ENCODE measurements at regions not wholly inside any gene's neighbourhood (a gene's known extent, or its start where the extent isn't known, plus 50 kb on each side); places are given as distances from the start of the nearest gene placed in this dataset.
A peak's percentile ranks its signal among the peaks of the same experiment; 100 is the strongest.
"Not testable (repeated sequence)": the region's sequence is repeated elsewhere in the genome, so short reads cannot be mapped to it uniquely, and the experiment has no call there.

DNA sequence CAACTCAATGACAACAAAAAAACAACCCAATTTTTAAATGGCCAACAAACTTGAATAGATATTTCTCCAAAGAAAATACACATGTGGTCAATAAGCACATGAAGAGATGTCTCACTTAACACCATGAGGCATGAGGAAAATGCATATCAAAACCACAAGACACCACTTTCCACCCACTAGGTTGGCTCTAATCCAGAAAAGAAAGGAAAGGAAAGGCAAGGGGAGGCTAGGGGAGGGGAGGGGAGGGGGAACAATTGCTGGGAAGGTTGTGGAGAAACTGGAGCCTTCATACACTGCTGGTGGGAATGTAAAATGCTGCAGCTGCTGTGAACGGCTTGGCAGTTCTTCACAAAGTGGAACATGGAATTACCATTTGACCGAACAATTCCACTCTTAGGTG is 854.3 kb downstream of the UQCRFS1 start:
- Histone ChIP-seq H3K23ac (ENCODE audit: low read length) (no peak overlapping the region), H3K79me2 (ENCODE audit: control insufficient read depth, insufficient read depth, low read length) (no peaks in the 10 kb centered on the region), H4K8ac (ENCODE audit: low read depth, low read length) (no peak overlapping the region), H3K56ac (ENCODE audit: low read length) (no peak overlapping the region), H3K4me2 (ENCODE audit: low read length) (no peak overlapping the region), H3K27ac (ENCODE audit: low read depth, low read length) (no peak overlapping the region), H3K4me3 (ENCODE audit: low read length) (no peak overlapping the region), H2BK5ac (ENCODE audit: low read length) (no peak overlapping the region), H3K79me1 (ENCODE audit: low read length) (no peaks in the 10 kb centered on the region), H2BK120ac (ENCODE audit: low read depth, low read length) (no peak overlapping the region), H3K36me3 (ENCODE audit: control insufficient read depth, insufficient read depth, low read length) (no peaks in the 10 kb centered on the region), H3K18ac (ENCODE audit: low read length) (no peak overlapping the region), H3K27me3 (ENCODE audit: insufficient read depth, low read length, poor library complexity) (no peaks in the 10 kb centered on the region), H3K4me1 (ENCODE audit: control insufficient read depth, low read depth, low read length) (no peaks in the 10 kb centered on the region), H3K4ac (ENCODE audit: low read depth, low read length) (no peak overlapping the region), H4K5ac (ENCODE audit: low read length) (no peak overlapping the region), H2BK15ac (replicated peaks; ENCODE audit: low read depth) (no peak overlapping the region), H2AK5ac (ENCODE audit: low read length) (no peak overlapping the region), H3K9ac (ENCODE audit: low read length) (no peak overlapping the region)
- DNase-seq: peak; percentile 30
- WGBS (ENCODE audit: extremely low coverage, insufficient coverage, low lambda C conversion rate): no CpG with 5 or more reads among the region's 2 CpGs

DNA sequence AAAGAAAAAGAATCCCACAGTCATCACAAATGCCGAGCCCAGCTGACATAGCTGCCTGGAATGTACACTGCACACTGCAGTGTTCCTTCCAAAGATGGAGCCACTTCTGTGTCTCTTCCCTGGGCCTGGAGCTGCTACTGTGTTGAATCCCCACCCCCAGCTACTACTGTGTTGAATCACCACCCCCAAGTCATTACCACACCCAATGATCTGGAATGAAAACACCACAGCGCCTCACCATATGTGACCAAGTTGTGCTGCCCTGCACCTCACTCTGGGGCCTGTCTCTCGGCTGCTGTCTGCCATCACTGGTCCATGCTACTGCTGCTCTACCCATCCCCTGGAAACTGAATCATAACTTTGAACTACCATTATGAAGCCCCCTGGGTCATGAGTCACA is 861.2 kb downstream of the UQCRFS1 start:
- H3K18ac ChIP-seq (ENCODE audit: low read length): no peak overlapping the region
- no peak for DNase-seq
- no peaks in the 10 kb centered on the region for H3K4me1 ChIP-seq (ENCODE audit: control insufficient read depth, low read depth, low read length)
- H3K9ac ChIP-seq (ENCODE audit: low read length): no peak overlapping the region
- no peak overlapping the region for H4K8ac ChIP-seq (ENCODE audit: low read depth, low read length)
- no peak overlapping the region for H2AK5ac ChIP-seq (ENCODE audit: low read length)
- H3K79me1 ChIP-seq (ENCODE audit: low read length): no peaks in the 10 kb centered on the region
- H4K5ac ChIP-seq (ENCODE audit: low read length): no peak overlapping the region
- H3K4me3 ChIP-seq (ENCODE audit: low read length): no peak overlapping the region
- WGBS (ENCODE audit: extremely low coverage, insufficient coverage, low lambda C conversion rate): no CpG with 5 or more reads among the region's 3 CpGs
- H3K79me2 ChIP-seq (ENCODE audit: control insufficient read depth, insufficient read depth, low read length): no peaks in the 10 kb centered on the region
- no peak overlapping the region for H3K56ac ChIP-seq (ENCODE audit: low read length)
- no peak overlapping the region for H2BK120ac ChIP-seq (ENCODE audit: low read depth, low read length)
- H2BK15ac ChIP-seq (replicated peaks; ENCODE audit: low read depth): no peak overlapping the region
- H2BK5ac ChIP-seq (ENCODE audit: low read length): no peak overlapping the region
- no peaks in the 10 kb centered on the region for H3K36me3 ChIP-seq (ENCODE audit: control insufficient read depth, insufficient read depth, low read length)
- H3K4ac ChIP-seq (ENCODE audit: low read depth, low read length): no peak overlapping the region
- no peak overlapping the region for H3K27ac ChIP-seq (ENCODE audit: low read depth, low read length)
- no peaks in the 10 kb centered on the region for H3K27me3 ChIP-seq (ENCODE audit: insufficient read depth, low read length, poor library complexity)
- no peak overlapping the region for H3K4me2 ChIP-seq (ENCODE audit: low read length)
- no peak overlapping the region for H3K23ac ChIP-seq (ENCODE audit: low read length)

DNA sequence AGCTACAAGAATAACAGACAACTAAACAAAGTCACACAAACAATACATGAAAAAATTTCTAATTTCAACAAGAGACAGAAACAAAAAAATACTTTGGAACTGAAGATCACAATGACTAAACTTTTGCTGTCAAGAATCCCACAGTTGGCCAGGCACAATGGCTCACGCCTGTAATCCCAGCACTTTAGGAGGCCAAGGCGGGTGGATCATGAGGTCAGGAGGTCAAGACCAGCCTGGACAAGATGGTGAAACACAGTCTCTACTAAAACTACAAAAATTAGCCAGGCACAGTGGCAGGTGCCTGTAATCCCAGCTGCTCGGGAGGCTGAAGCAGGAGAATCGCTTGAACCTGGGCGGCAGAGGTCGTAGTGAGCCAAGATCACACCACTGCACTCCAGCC is 861.6 kb downstream of the UQCRFS1 start:
- H4K8ac ChIP-seq (ENCODE audit: low read depth, low read length); H3K36me3 ChIP-seq (ENCODE audit: control insufficient read depth, insufficient read depth, low read length); H3K9ac ChIP-seq (ENCODE audit: low read length); H3K18ac ChIP-seq (ENCODE audit: low read length); H3K4me1 ChIP-seq (ENCODE audit: control insufficient read depth, low read depth, low read length); DNase-seq; H3K23ac ChIP-seq (ENCODE audit: low read length); H3K27me3 ChIP-seq (ENCODE audit: insufficient read depth, low read length, poor library complexity); H3K4me3 ChIP-seq (ENCODE audit: low read length); H3K4ac ChIP-seq (ENCODE audit: low read depth, low read length); H2BK15ac ChIP-seq (replicated peaks; ENCODE audit: low read depth); H2AK5ac ChIP-seq (ENCODE audit: low read length); H3K56ac ChIP-seq (ENCODE audit: low read length); H4K5ac ChIP-seq (ENCODE audit: low read length); H2BK5ac ChIP-seq (ENCODE audit: low read length); H3K79me2 ChIP-seq (ENCODE audit: control insufficient read depth, insufficient read depth, low read length); H3K27ac ChIP-seq (ENCODE audit: low read depth, low read length); H2BK120ac ChIP-seq (ENCODE audit: low read depth, low read length); H3K79me1 ChIP-seq (ENCODE audit: low read length); H3K4me2 ChIP-seq (ENCODE audit: low read length): not testable (repeated sequence)
- no CpG with 5 or more reads among the region's 6 CpGs for WGBS (ENCODE audit: extremely low coverage, insufficient coverage, low lambda C conversion rate)

DNA sequence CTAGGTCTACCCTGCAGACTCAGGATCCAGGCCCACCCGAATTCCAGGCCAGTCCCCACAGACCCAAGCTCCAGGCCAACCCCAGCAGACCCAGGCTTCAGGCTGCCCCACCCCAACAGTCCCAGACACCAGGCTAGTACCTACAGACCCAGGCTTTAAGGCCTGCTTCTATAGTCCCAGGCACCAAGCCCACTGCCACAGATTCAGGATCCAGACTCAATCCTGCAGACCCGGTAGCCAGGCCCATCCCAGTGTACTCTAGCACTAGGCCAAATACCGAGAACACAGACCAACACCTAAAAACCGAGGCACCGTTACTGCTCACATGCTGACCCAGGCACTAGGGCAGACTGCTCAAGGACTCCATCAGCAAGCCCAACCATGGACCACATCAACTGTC is 862.3 kb downstream of the UQCRFS1 start:
- Histone ChIP-seq H2BK5ac (ENCODE audit: low read length) (no peak overlapping the region), H3K27me3 (ENCODE audit: insufficient read depth, low read length, poor library complexity) (no peaks in the 10 kb centered on the region), H3K36me3 (ENCODE audit: control insufficient read depth, insufficient read depth, low read length) (no peaks in the 10 kb centered on the region), H2BK15ac (replicated peaks; ENCODE audit: low read depth) (no peak overlapping the region), H3K4me1 (ENCODE audit: control insufficient read depth, low read depth, low read length) (no peaks in the 10 kb centered on the region), H3K27ac (ENCODE audit: low read depth, low read length) (no peak overlapping the region), H3K79me2 (ENCODE audit: control insufficient read depth, insufficient read depth, low read length) (no peaks in the 10 kb centered on the region), H3K4me3 (ENCODE audit: low read length) (no peak overlapping the region), H3K18ac (ENCODE audit: low read length) (no peak overlapping the region), H4K5ac (ENCODE audit: low read length) (no peak overlapping the region), H2AK5ac (ENCODE audit: low read length) (no peak overlapping the region), H3K9ac (ENCODE audit: low read length) (no peak overlapping the region), H2BK120ac (ENCODE audit: low read depth, low read length) (no peak overlapping the region), H3K79me1 (ENCODE audit: low read length) (no peaks in the 10 kb centered on the region), H3K23ac (ENCODE audit: low read length) (no peak overlapping the region), H3K4me2 (ENCODE audit: low read length) (no peak overlapping the region), H3K4ac (ENCODE audit: low read depth, low read length) (no peak overlapping the region), H4K8ac (ENCODE audit: low read depth, low read length) (no peak overlapping the region), H3K56ac (ENCODE audit: low read length) (no peak overlapping the region)
- WGBS (ENCODE audit: extremely low coverage, insufficient coverage, low lambda C conversion rate): no CpG with 5 or more reads among the region's 5 CpGs
- no peak for DNase-seq

DNA sequence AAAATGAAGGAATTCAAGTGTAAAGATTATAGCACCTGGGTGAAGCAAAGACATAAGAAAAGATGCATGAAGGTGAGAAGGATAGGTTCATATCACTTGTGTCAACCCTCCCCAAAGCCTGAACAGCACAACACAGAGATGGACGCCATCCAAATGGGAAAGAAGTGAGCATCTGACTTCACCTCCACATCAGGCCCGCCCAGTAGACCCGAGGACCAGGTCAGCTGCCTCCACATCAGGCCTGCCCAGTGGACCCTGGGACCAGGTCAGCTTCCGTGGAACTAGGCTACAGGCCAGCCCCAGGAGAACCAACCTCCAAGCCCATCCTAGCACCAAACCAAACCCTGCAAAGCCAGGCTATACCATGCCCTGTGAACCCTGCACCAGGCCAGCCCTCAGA is 862.9 kb downstream of the UQCRFS1 start:
- Histone ChIP-seq H3K4me2 (ENCODE audit: low read length) (no peak overlapping the region), H2BK120ac (ENCODE audit: low read depth, low read length) (no peak overlapping the region), H3K23ac (ENCODE audit: low read length) (no peak overlapping the region), H3K56ac (ENCODE audit: low read length) (no peak overlapping the region), H3K9ac (ENCODE audit: low read length) (no peak overlapping the region), H2BK5ac (ENCODE audit: low read length) (no peak overlapping the region), H3K79me2 (ENCODE audit: control insufficient read depth, insufficient read depth, low read length) (no peaks in the 10 kb centered on the region), H4K8ac (ENCODE audit: low read depth, low read length) (no peak overlapping the region), H3K4me3 (ENCODE audit: low read length) (no peak overlapping the region), H3K27ac (ENCODE audit: low read depth, low read length) (no peak overlapping the region), H2AK5ac (ENCODE audit: low read length) (no peak overlapping the region), H3K4ac (ENCODE audit: low read depth, low read length) (no peak overlapping the region), H3K79me1 (ENCODE audit: low read length) (no peaks in the 10 kb centered on the region), H3K18ac (ENCODE audit: low read length) (no peak overlapping the region), H2BK15ac (replicated peaks; ENCODE audit: low read depth) (no peak overlapping the region), H4K5ac (ENCODE audit: low read length) (no peak overlapping the region), H3K27me3 (ENCODE audit: insufficient read depth, low read length, poor library complexity) (no peaks in the 10 kb centered on the region), H3K4me1 (ENCODE audit: control insufficient read depth, low read depth, low read length) (no peaks in the 10 kb centered on the region), H3K36me3 (ENCODE audit: control insufficient read depth, insufficient read depth, low read length) (no peaks in the 10 kb centered on the region)
- WGBS (ENCODE audit: extremely low coverage, insufficient coverage, low lambda C conversion rate): no CpG with 5 or more reads among the region's 4 CpGs
- DNase-seq: no peak

DNA sequence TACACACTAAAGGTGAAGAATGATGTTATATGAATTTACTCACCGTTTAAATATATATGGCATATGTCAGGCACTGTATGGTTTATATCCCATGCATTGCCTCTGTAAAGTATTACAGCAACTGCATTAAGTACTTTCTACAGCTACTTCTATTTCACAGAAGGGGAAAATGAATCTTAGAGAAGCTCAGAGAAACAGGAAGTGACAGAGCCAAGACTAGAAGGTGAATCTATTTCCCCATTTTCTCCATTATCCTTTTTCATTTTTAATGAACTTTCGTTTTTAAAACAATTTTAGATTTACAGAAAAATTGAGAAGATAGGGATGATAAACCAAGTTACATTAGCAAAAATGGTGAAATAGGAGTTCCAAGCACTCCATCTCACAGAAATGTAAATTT is 863.3 kb downstream of the UQCRFS1 start:
- H3K4me2 ChIP-seq (ENCODE audit: low read length): no peak overlapping the region
- H4K8ac ChIP-seq (ENCODE audit: low read depth, low read length): no peak overlapping the region
- no peak overlapping the region for H3K4me3 ChIP-seq (ENCODE audit: low read length)
- H3K36me3 ChIP-seq (ENCODE audit: control insufficient read depth, insufficient read depth, low read length): no peaks in the 10 kb centered on the region
- no CpG with 5 or more reads among the region's 2 CpGs for WGBS (ENCODE audit: extremely low coverage, insufficient coverage, low lambda C conversion rate)
- H2BK15ac ChIP-seq (replicated peaks; ENCODE audit: low read depth): no peak overlapping the region
- no peak overlapping the region for H2BK5ac ChIP-seq (ENCODE audit: low read length)
- H3K79me2 ChIP-seq (ENCODE audit: control insufficient read depth, insufficient read depth, low read length): no peaks in the 10 kb centered on the region
- no peak overlapping the region for H3K9ac ChIP-seq (ENCODE audit: low read length)
- no peak overlapping the region for H2BK120ac ChIP-seq (ENCODE audit: low read depth, low read length)
- no peak overlapping the region for H4K5ac ChIP-seq (ENCODE audit: low read length)
- no peak for DNase-seq
- no peak overlapping the region for H3K18ac ChIP-seq (ENCODE audit: low read length)
- H3K56ac ChIP-seq (ENCODE audit: low read length): no peak overlapping the region
- no peak overlapping the region for H3K27ac ChIP-seq (ENCODE audit: low read depth, low read length)
- no peaks in the 10 kb centered on the region for H3K27me3 ChIP-seq (ENCODE audit: insufficient read depth, low read length, poor library complexity)
- H3K79me1 ChIP-seq (ENCODE audit: low read length): no peaks in the 10 kb centered on the region
- H2AK5ac ChIP-seq (ENCODE audit: low read length): no peak overlapping the region
- H3K4ac ChIP-seq (ENCODE audit: low read depth, low read length): no peak overlapping the region
- no peak overlapping the region for H3K23ac ChIP-seq (ENCODE audit: low read length)
- no peaks in the 10 kb centered on the region for H3K4me1 ChIP-seq (ENCODE audit: control insufficient read depth, low read depth, low read length)

Data from mesendoderm (in vitro differentiated cells).